HG02678 (cell line): ENCODE measurements at regions not wholly inside any gene's neighbourhood (a gene's known extent, or its start where the extent isn't known, plus 50 kb on each side); places are given as distances from the start of the nearest gene placed in this dataset.

ENCODE experiments used
- ATAC-seq: cut with Tn5 transposase; IDR thresholded peaks from one replicate; pipeline ENCODE4 v1.9.1; 2021; ENCODE audit warnings: mild to moderate bottlenecking, moderate library complexity; ENCODE audit not compliant: unreplicated experiment

DNA sequence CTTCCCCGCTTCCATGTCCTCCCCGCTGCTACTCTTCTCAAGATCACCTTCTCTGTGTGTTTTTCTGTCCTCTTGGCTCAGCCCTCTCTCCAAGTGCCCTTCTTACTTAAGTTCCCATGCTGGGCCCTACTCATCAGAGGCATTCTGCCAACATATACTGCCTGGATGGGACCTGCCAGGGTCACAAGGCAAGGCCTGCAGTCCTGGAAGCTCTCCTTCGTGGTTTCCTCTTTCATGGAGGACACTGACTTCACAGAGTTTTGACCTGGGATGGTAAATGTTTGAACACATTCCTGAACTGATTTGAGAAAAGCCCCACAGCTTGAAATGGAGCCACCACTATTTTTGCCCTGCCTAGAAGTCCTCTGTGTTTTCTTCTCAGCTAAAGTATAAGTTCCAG lies 140.9 kb downstream of the TMEM30B start:
- ATAC-seq: no peak

DNA sequence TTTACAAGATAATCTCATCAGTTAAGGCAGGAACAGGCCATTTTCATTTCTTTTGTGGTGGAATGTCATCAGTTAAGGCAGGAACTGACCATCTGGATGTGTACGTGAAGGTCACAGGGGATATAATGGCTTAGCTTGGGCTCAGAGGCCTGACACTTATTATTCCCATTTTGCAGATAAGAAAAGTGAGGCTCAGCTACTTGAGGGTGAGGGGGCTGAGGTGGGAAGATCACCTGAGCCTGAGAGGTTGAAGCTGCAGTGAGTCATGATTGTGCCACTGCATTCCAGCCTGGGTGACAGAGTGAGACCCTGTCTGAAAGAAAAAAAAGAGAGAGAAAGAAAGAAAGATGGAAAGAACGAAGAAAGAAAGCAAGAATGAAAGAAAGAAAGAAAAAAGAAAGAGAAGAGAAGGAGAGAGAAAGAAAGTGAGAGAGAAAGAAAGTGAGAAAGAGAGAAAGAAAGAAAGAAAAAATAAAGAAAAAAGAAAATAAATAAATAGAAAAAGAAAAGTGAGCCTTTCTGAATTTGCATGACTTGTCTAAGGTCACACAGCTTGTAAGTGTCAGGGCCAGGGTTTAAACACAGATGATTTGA lies 142.0 kb downstream of the TMEM30B start:
- ATAC-seq: no peak

DNA sequence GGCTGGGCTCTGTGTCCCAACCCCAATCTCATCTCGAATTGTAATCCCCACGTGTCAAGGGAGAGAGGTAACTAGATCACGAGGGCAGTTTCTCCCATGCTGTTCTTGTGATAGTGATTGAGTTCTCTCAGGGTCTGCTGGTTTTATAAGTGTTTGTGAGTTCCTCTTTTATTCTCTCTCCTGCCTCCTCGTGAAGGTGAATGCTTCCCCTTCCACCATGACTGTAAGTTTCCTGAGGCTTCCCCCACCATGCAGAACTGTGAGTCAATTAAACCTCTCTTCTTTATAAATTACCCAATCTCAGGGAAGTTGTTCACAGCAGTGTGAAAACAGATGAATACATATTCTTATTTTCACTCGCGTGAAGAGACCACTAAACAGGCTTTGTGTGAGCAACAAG lies 148.2 kb downstream of the TMEM30B start:
- no peak for ATAC-seq

DNA sequence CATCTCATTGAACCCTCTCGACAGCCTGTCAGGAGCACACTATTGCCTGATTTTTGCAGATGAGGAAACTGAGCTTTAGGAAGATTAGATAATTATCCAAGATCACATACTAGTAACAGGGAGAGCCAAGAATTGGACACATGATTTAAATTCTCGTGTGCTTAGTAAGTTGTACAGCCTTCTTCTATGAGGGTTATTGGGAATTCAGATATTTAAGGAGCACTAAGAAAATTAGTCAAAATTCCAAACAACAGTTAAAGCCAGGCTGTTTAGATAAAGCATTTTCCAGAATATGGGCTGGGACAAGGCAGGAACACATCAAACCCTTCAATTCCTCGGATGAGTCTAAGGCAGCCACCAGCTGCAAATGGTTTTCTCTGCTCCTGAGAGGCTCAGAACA lies 148.8 kb downstream of the TMEM30B start:
- no peak for ATAC-seq

DNA sequence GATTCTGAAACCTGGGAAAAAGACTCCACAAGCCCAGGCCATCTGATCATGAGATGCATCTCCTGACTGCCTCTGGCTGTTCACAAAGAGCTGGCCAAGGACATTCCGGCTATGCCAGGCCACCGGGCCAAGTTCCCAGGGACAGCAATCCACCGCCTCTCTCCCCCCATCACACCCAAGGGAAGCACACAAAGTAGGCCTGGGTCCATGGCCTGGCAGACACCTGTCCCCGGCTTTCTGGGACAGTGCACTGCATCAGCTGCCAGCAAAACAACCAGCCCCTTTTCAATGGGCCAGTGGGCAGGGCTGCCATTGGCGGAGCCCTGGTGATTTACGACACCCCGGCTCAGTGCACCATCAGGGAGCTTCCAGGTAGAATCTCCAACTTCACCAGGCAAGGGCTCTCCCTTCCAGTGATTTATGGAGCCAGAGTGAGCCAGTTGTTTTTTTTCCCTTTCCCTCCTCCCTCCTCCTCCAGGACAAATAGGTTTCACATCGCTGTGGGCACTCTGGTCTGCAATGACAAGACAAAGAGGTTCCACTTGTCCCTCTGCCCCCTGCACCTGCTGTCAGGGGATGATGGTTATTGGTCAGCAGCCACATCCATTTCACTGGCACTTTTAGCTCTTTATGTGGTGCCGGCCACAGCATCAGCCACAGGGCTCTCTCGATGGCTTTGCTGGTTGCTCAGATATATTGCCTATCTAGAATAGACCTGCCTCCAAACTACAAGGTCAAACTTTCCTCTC lies 149.6 kb downstream of the SLC38A6 start:
- ATAC-seq: no peak

DNA sequence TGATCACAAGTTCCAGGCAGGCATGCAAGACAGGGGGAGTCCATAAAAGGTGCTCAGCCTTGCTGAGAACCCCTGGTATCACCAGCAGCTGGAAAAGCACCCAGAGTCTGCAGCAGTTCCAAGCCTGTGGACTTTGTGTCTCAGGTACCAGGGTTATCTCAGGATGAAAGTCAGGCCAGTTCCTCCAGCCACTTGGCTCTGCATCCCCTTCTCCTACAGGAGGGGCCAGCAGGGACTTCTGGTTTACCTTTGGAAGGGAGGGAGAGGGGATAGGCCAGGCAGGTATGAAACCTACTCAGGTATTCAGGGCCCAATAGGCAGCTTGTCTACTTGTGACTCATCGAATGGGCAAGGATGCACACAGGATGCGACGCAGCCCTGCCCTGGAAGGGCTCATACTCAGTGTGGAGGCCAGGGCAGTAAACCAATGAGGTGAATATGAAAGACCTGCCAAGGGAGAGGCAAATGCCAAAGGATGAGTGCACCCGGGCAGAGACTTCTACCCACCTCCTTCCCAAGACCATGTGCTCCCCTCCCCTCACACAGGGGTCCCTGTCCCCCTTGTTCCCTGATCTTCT lies 148.2 kb downstream of the SLC38A6 start:
- ATAC-seq: no peak

DNA sequence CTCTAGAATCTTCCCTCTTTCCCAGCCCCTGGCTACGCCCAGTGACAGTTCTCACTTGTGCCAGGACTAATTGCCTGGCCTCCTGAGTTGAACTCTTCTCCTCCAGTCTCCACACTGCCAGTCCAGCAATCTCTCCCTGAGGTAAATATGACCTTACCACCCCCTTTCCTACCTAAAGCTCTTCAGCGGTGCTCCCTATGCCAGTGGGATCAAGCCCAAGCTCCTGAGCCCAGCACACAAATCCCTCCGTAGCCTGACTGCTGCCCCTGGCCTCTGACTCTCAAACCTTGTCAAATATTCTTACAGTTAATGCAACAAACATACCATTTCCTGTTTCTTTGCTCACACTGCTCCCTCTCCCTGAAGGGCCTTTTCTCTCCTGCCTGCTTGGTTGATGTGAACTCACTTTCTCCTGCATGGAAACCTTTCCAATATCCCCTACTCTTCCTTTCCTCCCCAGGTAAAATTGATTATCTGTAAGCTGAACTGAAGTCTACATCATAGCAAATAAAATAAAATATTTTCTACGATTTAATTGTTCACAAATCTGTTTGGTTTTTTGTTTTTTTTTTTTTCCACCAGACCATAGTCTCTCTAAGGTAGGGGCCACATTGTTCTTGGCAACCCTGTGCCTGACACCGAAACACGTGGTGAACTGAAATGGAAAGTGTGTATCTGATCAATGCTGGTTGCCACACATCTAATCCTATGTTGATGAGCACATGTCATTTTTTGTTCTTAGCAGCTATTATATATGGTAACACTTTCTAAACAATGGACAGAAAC lies 147.5 kb downstream of the SLC38A6 start:
- no peak for ATAC-seq

DNA sequence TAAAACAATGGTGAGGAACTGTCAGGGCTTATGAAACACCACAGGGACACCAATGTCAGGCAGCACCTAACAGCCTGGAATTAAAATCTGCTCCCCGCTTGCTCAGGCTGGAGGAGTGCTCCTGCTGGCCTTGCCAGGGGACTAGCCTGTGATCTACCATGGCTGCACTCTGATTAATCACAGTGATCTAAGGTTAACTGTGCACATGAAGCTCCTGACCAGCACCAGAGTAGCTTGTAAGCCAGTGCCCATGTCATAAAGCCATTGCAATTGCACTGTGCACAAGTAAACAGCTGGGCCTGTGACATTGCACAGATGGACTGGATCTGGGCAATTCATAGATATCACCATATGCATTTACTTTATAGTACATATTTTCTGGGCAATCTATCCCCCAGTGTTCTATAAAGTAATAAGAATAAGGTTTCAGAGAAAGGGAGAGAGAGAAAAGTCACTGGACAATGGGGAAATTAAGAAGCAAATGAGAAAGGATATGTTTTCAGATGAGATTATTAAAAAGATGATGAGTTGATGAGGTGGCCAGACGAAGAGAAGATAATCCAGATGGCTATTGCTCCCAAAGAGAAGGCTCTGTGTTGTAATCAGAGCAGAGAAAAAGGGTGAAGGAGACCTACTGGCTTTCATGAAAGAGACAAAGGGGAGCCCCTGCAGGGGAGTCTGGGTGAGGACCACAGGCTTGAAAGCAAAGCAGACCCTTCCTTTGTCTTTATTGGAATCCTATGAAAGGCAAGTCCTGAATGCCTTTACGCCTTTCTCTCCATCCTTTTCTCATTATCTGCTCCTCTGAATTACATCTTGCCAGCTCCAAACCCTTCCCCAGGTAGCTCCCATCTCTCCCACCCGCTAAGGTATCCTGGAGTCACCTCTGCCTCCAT lies 145.8 kb downstream of the SLC38A6 start:
- no peak for ATAC-seq

DNA sequence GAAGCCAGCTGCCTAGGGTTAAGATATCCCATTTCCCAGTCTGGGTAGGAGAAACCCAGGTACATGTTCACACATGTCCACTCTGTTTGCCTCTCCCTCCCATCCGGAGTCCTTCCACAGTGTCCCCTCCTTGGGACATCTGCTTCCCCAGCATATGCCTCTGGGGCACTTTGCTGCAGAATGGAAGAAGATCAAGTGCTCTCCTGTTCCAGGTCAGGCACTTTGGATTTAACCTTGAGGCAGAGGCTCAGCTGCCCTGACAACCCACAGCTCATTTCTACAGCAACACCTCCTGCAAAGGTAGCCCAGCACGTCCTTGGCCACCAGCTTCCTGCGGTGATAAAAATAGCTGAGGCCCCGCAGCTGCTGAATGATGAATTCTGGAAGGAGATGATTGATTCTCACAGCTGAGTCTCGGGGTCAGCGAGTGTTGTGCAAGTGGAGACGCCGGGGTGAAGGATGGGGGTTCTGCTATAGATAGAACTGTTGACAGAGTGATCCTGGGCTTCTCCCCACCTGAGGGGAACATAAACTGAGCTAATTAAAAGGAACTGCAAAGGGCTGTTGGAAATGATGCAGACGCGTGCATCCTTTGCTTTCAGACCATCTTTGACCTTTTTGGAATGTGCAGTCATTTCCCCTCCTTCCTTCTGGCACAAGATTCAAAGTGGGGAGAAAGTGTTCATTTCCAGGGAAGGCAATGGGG lies 145.0 kb downstream of the SLC38A6 start:
- ATAC-seq: no peak

DNA sequence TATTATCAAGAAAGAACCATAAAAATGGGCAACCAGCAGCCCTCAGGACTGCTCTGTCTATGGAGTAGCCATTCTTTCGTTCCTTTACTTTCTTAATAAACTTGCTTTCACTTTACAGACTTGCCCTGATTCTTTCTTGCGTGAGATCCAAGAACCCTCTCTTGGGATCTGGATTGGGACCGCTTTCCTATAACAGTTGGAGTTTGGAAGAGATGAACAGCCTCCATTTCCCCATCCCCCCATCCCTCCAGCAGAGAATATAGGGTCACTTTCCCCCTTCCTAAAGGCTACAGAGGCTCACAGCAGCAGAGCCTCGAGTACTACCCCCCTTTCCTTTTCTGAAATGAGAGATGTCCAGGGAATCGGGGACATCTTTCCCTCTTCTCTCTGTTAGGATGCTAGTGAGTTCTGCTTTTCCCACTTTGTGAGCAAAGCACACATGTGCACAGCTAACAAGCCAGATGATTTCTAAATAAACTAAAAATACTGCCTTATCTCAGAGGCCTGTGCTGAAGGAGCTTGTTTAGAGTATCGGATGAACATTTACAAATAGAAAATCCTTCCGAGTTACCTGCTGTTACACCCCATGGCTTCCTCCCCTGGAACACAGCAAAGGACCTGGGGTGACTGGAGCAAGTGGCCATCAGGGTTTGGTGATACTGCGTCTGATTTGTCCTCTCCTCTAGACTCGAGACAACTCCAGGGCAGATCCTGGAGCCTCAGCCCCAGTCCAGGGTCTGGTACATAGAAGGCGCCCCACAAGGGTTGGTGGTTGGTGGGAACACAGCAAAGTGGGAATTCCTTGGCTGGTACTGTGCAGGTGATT lies 144.2 kb downstream of the SLC38A6 start:
- no peak for ATAC-seq

DNA sequence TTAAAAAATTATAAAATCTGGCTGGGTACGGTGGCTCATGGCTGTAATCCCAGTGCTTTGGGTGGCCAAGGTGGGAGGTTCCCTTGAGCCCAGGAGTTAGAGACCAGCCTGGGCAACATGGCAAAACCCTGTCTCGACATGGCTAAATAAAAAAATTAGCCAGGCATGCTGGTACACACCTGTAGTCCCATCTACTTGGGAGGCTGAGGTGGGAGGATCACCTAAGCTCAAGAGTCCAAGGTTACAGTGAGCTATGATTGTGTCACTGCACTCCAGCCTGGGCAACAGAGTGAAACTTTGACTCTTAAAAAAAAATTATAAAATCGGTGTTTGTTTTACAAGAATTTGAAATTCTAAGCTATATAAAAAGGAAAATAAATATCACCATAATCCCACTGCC lies 141.8 kb downstream of the SLC38A6 start:
- ATAC-seq: no peak

DNA sequence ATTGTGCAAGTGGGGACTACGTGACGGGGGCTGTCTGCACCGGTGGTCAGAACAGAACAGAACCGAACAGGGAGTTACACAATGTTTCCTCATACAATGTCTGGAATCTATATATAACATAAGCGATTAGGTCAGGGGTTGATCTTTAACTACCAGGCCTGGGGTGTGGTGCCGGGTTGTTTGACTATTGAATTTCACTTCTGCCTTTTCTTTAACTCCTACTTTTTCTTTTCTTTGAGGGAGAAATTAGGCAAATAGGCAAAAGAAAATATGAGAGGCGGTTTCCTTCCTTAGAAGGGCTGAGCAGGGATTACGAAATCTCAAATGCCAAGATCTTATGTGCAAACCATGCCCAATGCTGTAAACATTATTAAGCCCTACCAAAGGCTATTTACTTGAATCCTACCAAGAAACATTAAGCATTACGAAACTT lies 140.3 kb downstream of the SLC38A6 start:
- peak; percentile 53 for ATAC-seq

DNA sequence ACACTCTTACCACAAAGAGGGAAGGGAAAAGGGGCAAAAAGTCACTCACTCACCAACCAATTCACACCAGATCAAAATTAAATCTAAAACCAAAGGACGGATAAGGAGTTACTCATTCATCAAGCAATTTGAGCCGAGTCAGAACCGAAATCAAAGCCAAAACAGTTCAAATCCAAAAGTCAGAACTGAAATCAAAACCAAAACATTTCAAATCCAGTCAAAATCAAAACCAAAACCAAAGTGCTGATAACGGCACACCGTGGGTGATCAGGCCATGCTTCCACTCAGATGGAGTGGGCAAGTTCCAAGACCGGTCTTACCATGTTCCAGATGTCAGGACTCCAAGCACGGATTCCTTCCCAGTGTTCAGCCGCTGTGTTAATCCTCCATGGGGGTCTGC lies 139.5 kb downstream of the SLC38A6 start:
- ATAC-seq: no peak

DNA sequence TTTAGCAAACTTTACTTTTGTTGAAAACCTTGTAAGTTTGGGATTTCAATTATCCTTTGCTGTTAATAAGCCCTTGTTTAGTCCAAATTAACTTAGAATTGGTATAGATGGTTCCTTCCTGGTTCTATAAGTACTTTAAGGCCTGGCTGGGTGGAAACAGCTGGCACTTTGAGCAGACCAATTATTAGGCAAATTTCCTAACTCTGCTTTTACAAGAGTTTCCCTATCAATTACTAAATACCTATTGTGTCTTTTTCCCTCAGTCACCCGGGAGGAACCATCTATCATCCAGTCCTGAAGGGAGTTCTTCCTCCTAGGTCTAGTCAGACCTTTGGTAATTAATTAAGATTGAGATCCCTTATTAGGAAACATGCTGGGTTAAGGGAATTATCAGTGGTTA lies 138.0 kb downstream of the SLC38A6 start:
- ATAC-seq: no peak

DNA sequence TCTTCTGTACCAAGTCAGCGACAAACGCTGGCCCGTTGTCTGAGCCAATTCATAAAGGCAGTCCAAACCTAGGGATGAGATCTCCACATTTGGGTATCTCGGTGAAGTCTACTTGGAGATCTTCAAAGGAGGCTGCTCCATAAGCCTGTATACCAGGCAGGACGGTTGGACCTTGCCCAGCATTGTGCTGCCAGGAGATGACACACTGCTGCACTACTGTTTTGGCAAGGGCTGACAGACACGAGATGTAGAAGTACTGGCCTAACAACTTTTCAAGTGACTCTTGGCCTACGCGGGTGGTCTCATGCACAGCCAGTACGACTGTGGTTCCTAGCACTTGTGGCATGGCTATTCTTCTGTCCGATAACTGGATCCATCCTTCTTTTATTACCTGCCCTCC lies 135.3 kb downstream of the SLC38A6 start:
- no peak for ATAC-seq

DNA sequence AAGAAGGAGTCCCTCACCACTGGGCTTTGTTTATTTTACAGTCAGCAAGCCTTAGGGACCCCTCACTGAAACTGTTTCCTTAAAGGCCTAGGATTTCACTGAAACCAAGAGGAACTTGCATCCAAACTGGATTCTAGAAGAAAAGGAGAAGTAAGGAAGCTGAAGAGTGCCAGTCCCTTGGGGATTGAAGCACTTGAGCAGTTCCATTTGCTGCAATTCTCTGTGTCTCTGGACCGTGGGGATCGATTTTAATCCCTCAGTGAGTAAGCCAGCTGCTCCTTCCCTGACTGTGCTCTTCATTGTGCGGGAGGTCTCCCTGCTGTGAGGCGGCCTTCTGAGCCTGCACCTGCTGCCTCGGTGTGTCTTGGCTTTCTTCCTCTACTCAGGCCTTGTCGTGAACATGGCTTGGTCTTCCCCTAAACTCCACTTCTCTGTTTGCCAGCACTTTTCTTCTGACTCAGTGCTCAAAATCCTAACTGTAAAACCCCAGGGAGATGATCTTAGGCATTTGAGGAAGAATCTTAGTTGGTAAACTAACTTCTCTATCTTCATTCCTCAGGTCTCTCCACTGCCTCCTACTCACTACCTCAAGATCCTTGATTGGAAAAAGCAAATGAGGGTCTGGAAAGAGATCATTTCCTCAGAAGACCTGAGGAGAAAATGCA lies 132.6 kb downstream of the SLC38A6 start:
- no peak for ATAC-seq

DNA sequence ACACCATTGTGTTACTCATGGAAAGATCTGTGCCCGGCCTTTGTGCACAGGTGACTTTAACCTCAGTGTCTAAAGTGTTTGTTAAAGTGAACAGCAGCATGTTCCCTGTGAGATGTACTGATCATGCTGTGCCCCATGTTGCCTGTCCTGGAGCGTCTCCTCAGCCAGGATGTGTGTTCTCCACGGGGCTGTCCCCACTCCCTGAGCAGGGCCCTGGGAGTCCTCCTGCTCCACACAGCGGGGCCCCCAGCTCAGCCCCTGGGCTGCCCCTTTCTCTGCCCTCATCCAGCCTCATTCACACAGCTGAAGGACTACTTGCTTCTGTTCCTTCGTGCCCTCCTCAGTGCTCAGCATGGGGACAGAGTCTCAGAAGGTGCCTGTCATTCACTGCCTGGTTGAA lies 131.5 kb downstream of the SLC38A6 start:
- ATAC-seq: no peak

DNA sequence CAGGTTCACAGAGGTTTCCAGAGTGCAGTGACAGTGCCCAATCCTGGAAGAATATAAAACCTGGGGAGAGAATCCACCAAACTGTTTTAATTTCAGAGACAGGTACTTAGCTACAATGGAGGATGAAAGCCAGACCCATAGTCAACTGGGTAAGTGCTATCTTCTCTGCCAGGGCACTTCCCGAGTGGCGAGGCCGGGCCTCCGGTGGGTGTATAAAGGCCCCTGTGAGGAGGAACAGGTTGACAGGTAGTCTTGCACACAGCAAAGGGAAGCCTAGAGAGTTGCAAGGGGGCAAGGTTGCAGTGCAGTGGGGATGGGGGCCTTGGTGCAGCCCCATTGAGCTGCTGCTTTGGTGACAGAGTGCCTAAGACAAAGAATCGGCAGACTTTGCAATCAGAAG lies 130.7 kb downstream of the SLC38A6 start:
- ATAC-seq: no peak

DNA sequence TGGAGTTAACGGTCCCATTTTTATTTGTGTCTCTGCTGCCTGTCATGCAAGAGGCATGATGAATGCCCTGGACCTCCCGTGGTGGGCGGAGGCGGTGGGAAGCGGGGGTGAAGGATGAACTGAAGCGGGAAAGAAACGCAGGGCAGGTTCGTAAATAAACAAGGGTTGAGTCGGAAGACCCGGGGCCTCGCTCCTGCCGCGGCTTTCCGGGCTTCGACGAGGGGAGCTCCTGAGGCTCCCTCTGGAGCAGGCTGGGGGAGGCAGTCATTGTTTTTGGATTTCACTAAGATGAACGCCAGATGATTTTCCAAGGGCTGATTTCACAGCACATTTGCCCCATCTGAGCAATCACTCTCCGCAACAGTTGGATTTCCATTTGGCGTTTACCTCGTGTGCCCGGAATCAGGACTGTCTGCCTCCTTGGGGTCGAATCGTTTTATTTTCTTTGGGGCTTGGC lies 130.2 kb downstream of the SLC38A6 start:
- no peak for ATAC-seq
